NCI-H2227 (cell line): ENCODE measurements at regions not wholly inside any gene's neighbourhood (a gene's known extent, or its start where the extent isn't known, plus 50 kb on each side); places are given as distances from the start of the nearest gene placed in this dataset.

ENCODE experiments used
- DNase-seq: peaks from one replicate; lab custom pipeline; 2025; ENCODE audit not compliant: unreplicated experiment; lab: John Stamatoyannopoulos, UW

DNA sequence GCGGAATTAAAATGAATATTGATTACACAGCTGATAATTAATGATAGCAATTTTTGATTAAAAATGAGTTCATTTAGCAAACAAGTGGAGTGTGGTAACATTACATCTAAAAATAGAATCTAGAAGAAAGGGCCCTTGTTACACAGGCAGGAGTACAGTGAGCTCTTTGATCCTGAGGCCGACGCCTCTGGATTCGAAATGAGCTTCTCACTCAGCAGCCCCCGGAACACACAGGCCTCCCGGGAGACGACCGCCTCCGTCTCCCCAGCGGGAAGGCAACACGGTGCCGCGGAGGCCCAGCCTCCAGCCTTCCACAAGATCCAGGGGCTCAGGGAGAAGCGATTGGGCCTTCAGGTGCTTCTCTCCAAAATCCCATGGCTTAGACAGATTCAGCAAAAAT, 379.1 kb downstream of the BRD1 start:
- DNase-seq = no peak

DNA sequence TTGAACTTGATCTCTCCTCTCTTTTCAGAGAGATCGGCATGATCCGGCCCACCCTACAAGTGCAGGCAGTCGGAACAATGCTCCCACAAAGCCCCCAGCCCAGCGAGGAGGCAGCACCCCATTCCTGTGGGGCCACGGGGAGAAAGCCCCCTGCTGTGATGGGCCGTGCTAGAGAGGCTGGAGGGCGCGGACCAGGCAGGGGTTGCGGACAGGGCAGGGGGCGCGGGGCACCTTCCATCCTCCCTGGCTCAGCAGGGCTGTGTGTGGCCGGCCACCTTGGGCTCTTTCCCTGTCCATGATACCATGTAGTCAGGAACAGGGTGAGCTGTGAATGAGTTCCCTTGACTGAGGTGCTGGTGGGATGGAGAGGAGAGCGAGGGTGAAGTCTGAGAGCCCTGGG, 379.8 kb downstream of the BRD1 start:
- no peak for DNase-seq

DNA sequence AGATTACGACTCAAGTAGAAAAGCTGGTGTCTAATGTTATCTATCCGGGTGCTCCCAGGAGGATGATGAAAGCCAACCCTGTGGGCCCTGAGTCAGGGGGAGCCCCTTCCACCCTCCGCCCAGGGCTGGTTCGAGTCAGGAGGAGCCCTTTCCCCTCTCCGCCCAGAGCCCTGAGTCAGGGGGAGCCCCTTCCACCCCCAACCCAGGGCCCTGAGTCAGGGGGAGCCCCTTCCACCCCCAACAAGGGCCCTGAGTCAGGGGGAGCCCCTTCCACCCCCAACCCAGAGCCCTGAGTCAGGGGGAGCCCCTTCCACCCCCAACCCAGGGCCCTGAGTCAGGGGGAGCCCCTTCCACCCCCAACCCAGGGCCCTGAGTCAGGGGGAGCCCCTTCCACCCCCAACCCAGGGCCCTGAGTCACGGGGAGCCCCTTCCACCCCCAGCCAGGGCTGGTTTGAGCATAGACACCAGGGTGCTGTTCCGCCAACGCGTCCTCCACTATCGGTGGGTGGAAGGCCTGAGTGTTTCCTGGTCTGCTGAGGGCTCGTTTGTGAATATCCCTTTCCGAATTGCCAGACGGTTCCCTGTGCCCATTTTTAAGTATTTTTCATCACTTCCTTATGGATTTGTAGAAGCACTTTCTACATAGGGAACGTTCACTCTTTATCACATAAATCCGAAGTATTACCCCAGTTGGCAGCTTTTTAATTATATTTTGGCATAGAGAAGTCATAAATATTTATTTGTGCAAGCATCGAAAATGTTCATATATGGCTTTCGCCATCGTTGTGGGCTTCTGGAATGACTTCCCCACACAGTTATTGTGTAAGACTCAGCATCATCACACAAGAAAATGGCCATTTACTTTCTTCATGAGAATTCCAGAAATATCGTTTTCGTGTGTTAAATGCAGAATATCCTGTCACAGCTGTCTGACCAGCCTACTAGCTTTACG, 380.6 kb downstream of the BRD1 start:
- no peak for DNase-seq

DNA sequence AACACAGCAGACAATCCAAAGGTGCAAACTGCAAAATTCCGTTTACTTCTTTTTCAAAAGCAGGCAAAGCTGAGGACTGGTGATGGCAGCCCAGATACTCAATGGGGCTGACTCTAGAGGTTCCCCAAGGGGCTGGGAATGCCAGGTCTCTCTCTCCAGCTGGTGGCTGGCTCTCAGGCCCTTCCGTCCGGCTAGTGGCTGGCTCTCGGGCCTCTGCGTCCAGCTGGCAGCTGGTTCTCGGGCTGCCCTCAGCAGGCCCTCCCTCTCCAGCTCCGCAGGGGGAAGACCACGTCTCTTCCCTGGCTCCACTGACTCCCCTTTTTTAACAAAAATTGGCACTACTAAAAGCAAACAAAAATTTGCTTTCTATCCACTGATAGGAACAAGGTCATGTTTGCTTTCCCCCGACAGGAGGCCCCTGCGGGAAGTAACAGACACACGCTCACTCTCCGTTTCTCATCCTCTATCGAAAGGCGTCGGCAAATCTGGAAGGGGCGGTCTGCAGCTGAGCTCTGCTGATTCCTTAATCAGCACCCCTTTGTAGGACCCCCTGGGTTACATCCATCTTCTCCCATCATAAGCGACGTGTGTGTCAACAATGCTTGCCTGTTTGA, 381.4 kb downstream of the BRD1 start:
- DNase-seq = no peak

DNA sequence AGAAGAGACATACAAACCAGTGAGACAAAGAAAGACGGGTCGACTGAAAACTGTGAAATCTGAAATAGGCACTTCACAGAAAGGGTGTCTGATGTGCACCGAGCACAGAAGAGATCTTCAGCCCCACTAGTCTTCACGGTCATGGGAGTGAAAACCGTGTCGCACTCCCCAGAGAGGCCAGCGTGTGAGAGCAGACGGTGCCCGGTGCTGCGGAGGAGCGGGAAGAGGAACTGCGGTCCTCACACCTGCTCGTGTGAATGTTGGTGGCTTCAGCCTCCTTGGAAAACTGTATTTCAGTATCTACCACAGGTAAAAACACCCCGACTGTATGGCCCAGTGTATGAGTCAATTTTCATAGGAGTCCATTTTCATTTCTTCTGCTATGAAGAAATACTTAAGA, 382.9 kb downstream of the BRD1 start:
- DNase-seq = no peak

DNA sequence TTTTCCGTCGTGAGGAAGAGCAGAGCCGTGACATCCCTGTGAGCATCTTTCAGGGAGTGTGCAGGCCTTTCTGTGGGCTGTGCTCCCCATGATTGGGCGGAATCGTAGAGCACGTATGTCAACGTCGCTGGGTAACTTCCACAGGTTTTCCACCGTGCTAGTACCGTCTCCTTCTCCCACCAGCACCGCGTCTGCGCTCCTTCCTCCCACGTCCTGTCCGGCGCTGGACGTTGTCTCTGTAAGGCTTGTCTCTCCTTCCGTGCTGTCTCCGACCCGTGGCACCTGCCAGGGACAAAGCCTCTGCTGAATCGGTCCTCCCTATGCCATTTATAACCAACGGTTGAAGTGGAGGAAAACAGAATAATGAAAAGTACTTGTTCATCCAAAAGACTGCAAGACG, 386.7 kb downstream of the BRD1 start:
- DNase-seq = no peak

DNA sequence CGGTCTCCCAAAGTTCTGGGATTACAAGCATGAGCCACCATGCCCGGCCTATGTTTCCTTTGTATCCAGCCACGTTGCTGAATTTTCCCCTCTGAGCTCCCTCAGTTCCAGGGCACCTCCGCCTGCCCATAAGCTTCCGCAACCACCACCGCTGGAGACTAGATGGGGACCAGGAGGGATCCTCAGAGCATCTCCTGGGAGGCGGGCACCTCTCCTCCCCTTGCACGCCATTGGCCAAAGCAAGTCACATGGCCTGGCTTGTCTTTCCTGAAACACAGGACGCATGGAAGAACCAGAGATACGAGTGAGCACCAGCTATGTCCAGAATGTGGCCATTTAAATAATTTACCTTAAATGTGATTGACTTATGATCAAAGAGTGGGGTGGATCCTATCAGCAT, 388.3 kb downstream of the BRD1 start:
- no peak for DNase-seq

DNA sequence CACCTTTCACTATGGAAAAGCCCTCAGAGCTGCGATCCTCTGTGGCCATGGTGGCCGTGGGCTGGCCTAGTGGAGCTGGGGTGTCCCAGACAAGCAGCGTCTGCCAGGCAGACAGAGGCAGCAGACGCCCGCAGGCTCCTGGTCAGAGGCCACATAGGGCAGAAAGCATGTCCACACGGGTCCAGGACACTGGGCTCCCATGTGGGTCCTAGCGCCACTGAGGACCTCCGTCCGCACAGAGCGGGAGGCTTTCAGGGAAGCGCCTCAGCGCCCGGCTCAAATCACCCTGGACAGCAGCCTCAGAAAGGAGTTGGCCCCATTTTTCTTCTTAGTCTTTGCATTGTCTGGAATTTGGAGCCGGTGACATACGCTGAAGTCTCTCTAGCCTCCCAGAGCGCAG, 389.7 kb downstream of the BRD1 start:
- DNase-seq = no peak

DNA sequence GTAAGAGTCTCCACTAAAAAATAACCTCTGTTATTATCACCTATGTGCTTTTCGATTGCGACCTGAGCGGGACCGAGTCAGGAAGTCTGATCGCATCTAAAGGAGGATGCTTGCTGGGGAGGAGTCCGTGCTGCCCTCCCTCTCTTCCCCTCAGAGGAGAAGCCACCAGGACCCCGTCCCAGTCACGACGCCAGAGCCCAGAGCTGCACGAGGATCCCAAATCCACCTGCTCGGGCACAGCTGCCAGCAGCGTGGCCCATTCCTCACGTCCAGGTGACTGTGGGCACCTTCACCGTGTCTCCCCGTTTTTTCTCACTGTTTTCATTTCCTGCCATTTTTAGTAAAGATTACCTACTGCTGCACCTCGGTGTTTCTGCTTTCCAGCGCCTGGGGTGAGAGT, 390.3 kb downstream of the BRD1 start:
- no peak for DNase-seq

DNA sequence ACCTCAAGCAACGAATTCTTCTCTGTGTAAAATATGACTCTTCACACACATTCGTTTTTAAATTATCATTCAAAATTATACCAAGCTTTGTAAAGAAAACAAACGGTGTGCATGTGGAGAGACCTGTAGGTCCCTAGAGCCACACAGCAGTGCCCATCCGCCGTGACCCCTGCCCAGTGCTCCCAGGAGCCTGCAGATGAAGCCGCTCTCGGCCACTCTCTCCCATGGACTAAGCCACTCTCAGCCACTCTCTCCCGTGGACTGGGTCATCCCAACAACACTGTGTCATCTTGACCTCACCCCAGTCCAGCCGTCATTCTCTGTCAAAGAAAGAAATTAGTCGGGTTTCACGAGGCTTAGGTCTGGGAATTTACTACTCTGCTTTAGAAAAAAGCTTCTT, 391.6 kb downstream of the BRD1 start:
- no peak for DNase-seq

DNA sequence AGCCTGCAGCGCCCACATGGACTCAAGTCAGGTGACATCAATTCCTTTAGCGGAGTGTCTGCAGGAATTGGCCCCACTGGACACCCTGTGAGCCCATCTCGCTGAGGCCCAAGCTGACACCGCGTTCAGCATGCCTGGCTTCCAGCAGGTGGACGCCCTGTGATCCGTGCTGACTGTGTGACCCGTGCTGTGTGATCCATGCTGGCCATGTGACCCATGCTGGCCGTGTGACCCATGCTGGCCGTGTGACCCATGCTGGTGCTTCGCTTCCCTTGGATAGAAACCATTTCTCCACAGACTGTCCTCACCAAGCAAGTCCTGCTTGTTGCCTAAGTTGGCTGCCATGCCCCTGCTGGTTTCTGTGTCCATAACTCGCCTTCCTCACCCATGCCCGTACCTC, 392.1 kb downstream of the BRD1 start:
- no peak for DNase-seq

DNA sequence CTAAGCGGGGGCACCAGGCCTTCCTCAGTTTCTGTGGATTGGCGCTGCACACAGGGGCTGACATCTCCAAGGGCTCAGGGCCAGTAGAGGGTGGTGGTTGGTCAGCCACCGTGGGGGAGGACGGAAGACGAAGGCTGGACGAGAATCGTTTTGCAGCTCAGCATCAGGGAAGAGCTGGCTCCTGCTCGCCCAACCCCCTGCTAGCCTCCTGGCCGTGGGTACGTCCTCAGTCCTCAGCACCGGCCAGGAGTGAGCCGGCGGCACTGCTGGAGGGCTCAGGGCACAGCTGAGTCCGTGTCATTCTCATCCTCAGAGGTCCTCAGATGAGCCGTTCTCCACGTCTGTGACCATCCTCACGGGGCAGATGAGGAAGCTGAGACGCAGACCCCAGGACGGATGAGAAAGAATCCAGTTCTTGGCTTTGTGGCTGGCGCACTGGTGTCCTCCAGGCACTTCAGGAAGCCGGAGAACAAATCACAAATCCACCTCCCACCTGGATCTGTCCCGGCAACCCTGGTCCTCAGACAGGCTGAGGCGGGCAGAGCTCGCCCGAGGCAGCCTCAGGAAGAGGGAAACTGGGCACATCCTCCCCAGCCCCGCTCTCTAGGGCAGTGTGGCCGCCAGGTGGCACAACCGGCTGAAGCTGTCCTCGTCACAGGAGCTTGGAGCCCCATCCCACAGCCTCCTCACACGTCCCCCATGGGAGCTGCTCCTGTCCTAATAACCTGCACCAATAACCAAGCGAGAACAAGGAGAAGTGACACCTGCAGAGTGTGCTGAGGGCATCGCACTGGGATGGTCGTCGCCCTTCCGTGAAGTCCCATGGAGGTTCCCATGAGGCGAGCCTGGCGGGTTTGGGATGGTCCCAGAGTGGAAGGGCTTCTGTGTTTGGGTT, 393.7 kb downstream of the BRD1 start:
- DNase-seq = no peak

DNA sequence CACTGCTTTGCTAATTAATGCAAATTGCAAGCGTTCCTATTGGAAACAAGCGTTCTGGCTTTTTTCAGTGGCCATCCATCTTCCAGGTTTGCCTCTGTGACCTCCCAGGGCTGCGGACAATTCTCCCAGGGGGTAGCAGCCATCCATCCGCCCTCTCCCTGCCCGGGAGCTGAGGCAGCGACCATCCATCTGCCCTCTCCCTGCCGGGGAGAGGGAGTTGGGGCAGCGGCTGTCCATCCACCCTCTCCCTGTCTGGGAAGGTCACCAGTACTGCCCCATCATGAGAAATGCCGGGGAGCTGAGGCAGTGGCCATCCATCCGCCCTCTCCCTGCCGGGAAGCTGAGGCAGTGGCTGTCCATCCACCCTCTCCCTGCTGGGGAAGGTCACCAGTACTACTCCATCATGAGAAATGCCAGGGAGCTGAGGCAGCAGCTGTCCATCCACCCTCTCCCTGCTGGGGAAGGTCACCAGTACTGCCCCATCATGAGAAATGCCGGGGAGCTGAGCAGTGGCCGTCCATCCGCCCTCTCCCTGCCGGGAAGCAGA, 394.7 kb downstream of the BRD1 start:
- no peak for DNase-seq

DNA sequence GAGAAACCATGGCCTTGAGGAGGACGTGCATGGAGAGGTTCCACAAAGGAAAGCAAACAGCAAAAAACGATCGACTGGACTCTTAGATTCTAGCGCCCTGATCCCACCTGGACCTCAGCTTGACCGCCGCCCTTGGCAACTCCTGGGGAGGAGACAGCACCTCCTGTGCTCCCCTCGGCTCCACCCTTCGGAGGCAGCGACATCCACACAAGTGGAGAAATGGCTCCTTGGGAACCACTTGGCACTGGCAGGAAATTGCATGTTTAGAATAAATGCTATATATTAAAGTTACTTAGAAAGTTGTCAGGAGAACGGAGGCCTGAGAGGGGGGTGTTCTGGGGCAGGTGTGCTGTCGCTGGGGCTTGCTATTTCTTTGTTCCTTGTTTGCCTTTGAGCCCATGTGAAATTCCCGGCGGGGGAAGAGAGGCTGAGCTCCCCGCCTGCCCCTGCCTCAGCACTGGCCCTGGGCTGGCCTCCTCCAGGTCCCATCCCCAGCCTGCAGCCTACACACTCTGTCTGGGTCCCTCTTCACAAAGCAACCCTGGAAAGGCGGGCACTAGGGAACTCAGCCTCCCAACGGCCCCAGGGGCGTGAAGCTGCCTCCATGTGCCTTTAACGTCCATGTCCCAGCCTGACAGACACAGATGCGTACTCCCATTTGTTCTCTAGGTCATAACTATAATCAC, 395.3 kb downstream of the BRD1 start:
- no peak for DNase-seq

DNA sequence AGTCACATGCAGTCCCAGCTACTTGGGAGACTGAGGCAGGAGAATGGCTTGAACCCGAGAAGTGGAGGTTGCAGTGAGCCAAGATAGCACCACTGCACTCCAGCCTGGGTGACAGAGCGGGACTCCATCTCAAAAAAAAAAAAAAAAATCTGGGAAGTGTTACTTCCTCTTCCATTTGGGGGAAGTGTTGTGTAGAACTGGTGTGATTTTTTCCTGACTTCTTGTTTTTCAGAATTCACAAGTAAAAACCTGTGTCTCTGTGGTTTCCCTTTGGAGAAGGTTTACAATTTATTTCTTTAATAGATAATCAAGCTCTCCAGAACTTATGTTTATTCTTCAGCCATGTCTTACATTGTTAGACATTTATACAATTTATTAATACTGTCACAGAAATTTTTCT, 396.1 kb downstream of the BRD1 start:
- DNase-seq = no peak

DNA sequence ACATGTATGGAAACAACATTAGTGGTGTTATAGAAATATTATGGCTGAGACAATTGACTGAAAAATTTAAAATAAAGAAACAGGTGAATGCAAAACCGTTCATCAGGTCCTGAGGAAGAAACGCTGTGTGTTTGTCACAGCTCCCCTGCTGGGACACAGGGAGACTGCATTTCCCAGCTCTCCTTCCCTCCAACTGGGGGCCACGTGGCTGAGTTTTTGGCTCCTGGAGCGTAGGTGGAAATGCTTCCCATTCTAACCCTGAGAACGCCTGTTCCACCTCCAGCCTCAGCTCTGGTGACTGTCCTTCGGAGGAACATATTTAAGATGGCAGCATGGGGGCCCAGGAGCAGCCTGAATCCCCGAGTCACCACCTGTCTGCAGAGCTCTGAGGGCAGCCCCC, 398.6 kb downstream of the BRD1 start:
- DNase-seq = no peak

DNA sequence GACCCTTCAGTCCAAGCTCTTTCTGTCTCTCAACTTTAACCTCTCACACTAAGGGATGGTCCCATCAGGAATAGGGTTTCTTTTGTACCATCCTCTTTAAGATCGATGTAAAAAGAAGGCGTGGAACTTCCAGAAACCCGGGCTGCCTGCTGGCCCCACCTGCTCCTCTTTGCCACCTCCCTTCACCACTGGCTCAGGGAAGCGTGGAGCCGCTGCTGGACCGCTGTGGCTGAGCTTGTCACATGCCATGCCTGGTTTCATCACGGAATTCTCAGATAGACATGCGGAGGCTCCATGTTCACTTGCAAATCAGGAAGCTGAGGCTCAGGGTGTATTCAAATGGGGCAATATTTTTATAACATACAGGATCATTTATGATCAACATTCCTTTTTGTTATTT, 399.7 kb downstream of the BRD1 start:
- no peak for DNase-seq

DNA sequence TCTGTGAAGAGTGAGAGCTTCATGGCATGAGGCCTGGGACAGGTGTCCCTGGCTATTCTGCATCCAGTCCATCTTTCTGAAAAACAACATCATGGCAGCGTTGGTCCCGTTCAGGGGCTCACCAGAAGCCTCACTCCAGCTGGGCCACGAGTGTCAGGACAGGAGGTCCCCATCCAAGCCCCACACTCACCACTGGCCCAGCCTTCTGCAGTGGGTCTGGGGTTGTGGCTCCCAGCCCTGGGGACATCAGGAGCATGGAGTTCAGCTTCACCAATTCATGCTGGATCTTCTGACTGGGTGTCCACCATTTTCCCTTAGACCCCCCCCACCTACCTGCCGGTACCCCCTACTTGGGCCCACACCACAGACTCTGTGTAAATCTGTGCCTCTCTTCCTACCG, 400.3 kb downstream of the BRD1 start:
- DNase-seq = no peak

DNA sequence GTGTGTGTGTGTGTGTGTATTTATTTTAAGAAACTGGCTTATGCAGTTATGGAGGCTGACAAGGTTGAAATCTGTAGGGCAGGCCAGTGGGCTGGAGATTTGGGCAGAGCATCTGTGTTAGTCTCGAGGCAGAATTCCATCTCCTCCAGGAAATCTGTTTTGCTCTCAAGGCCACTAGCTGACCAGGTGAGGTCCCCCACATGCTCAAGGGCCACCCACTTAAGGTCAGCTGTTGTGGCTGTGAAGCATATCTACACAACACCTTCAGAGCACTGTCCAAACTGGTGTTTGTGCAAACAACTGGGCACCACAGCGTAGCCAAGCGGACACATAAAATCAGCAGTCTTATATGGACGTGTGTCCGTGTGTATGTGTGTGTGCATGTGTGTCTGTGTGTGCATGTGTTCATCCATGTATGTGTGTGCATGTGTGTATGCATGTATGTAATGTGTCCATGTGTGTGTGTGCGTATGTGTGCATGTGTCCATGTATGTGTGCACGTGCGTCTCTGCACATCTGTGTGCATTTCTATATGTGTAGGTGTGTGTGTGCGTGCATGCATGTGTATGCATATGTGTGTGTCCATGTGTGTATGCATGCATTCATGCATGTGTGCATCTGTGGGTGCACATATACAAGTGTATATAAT, 400.9 kb downstream of the BRD1 start:
- no peak for DNase-seq

DNA sequence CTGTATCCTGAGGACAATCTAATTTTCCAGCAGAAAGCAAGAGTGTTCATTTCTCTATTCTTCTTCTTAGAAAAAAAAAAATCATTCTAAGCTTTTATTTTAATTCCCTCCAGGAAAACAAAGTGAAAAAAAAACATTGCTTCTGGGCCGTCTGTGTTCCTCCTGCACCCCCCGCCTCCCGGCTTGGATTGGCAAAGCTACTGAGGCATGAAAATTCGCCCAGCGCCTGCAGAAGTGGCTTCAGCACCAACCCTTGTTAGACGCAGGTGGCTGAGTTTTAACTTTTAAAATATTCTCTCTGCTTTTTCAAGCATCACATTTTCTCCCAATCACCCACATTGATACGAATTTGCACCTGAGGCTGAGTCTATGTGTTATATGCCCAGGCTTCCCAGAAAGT, 401.6 kb downstream of the BRD1 start:
- no peak for DNase-seq
